ENCODE measurements at regions not wholly inside any gene's neighbourhood (a gene's known extent, or its start where the extent isn't known, plus 50 kb on each side); places are given as distances from the start of the nearest gene placed in this dataset.
"Not testable (repeated sequence)": the region's sequence is repeated elsewhere in the genome, so short reads cannot be mapped to it uniquely, and the experiment has no call there.

- Histone ChIP-seq H2BK15ac (ENCODE audit: low read depth, poor library complexity, severe bottlenecking) (no peak overlapping the region), H2BK120ac (ENCODE audit: low read depth, low read length) (no peak overlapping the region), H3K23ac (ENCODE audit: low read length in 2 of 2) (no peak overlapping the region), H3K79me1 (replicated peaks; ENCODE audit: low read length, poor library complexity, severe bottlenecking) (no peaks in the 10 kb centered on the region), H3K18ac (ENCODE audit: low read depth in 1 of 2, low read length in 2 of 2) (no peak overlapping the region), H2BK12ac (ENCODE audit: low read length in 2 of 2) (no peak overlapping the region), H2AFZ (ENCODE audit: low read depth, low read length) (no peak overlapping the region), H3K9me3 (ENCODE audit: control insufficient read depth, low read length) (no peaks in the 10 kb centered on the region), H2AK5ac (ENCODE audit: low read length, severe bottlenecking) (no peak overlapping the region), H2BK5ac (ENCODE audit: low read depth, low read length, poor library complexity, severe bottlenecking) (no peak overlapping the region), H3K14ac (ENCODE audit: low read length in 2 of 2) (no peak overlapping the region), H3K9ac (ENCODE audit: low read length) (no peak overlapping the region), H3K27ac (ENCODE audit: low read length, poor library complexity, severe bottlenecking) (no peak overlapping the region), H3K36me3 (ENCODE audit: control insufficient read depth in 1 of 2, insufficient read depth in 2 of 2, low read depth in 1 of 2, low read length in 2 of 2) (no peaks in the 10 kb centered on the region), H3K4me2 (ENCODE audit: low read length, poor library complexity, severe bottlenecking) (no peak overlapping the region), H4K91ac (ENCODE audit: low read length) (no peak overlapping the region), H4K8ac (ENCODE audit: low read length) (no peak overlapping the region), H3K4me1 (ENCODE audit: control insufficient read depth, insufficient read depth, low read depth, low read length) (no peaks in the 10 kb centered on the region), H3K27me3 (ENCODE audit: control insufficient read depth in 1 of 2, insufficient read depth in 1 of 2, low read length in 2 of 2) (no peaks in the 10 kb centered on the region), H3K4me3 (ENCODE audit: insufficient read depth in 1 of 2, low read depth in 1 of 2, low read length in 2 of 2) (no peak overlapping the region), H3K4ac (ENCODE audit: low read depth in 1 of 2, low read length in 2 of 2) (no peak overlapping the region)
- WGBS: no CpG with 5 or more reads among the region's 1 CpG
- DNase-seq: no peak
These were observed 70.7 kb upstream of the BDP1 start for GRCh38 chr5:71384706-71385105.

DNA sequence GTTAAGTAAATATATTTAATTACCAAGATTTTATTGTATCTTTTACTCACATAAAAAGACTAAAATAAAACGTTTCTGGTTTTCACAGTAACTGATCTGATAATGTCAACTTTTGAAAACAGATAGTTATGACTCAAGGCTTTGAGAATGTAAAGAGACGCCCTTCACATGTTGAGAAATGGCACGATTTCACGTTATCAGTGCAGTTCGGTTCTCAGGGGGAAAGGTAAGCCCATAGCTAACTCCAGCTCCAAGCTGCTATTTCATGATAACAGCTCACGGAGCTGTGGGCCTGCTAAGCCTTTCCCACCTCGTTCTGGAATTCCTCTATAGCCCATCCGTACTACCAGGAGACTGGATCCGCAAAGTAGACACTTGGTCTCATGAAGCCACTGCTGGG, 70.2 kb upstream of the BDP1 start:
- H3K4ac ChIP-seq (ENCODE audit: low read depth in 1 of 2, low read length in 2 of 2); H3K4me3 ChIP-seq (ENCODE audit: insufficient read depth in 1 of 2, low read depth in 1 of 2, low read length in 2 of 2); H3K27me3 ChIP-seq (ENCODE audit: control insufficient read depth in 1 of 2, insufficient read depth in 1 of 2, low read length in 2 of 2); H3K36me3 ChIP-seq (ENCODE audit: control insufficient read depth in 1 of 2, insufficient read depth in 2 of 2, low read depth in 1 of 2, low read length in 2 of 2); H2BK12ac ChIP-seq (ENCODE audit: low read length in 2 of 2); H3K27ac ChIP-seq (ENCODE audit: low read length, poor library complexity, severe bottlenecking); H3K18ac ChIP-seq (ENCODE audit: low read depth in 1 of 2, low read length in 2 of 2); H3K4me2 ChIP-seq (ENCODE audit: low read length, poor library complexity, severe bottlenecking); H3K9ac ChIP-seq (ENCODE audit: low read length); H3K23ac ChIP-seq (ENCODE audit: low read length in 2 of 2); H3K79me1 ChIP-seq (replicated peaks; ENCODE audit: low read length, poor library complexity, severe bottlenecking); H4K91ac ChIP-seq (ENCODE audit: low read length); H2BK15ac ChIP-seq (ENCODE audit: low read depth, poor library complexity, severe bottlenecking); H2AFZ ChIP-seq (ENCODE audit: low read depth, low read length); H2AK5ac ChIP-seq (ENCODE audit: low read length, severe bottlenecking); H2BK5ac ChIP-seq (ENCODE audit: low read depth, low read length, poor library complexity, severe bottlenecking); H3K14ac ChIP-seq (ENCODE audit: low read length in 2 of 2); DNase-seq; H4K8ac ChIP-seq (ENCODE audit: low read length); H2BK120ac ChIP-seq (ENCODE audit: low read depth, low read length); H3K9me3 ChIP-seq (ENCODE audit: control insufficient read depth, low read length); H3K4me1 ChIP-seq (ENCODE audit: control insufficient read depth, insufficient read depth, low read depth, low read length): not testable (repeated sequence)
- WGBS: 73% methylated on average over 9 of the region's 9 CpGs

DNA sequence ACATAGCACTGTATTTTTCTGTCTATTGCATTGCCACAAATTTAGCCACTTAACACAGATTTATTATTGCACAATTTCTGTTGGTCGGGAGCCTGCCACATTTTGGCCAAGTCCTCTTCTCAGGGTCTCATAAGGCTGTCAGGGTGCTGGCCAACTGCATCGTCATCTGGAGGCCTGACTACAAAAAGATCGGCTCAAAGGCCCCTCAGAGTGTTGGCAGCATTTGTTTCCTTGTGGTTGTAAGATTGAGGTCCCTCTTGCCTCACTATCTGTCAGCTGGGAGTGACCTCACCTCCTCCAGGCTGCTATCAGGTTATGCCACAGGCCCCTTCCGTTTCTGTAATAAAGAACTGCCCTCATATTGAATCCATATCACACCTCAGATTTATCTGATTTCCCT, 67.3 kb upstream of the BDP1 start:
- not testable (repeated sequence) for H2BK15ac ChIP-seq (ENCODE audit: low read depth, poor library complexity, severe bottlenecking); H3K4me3 ChIP-seq (ENCODE audit: insufficient read depth in 1 of 2, low read depth in 1 of 2, low read length in 2 of 2); H2AK5ac ChIP-seq (ENCODE audit: low read length, severe bottlenecking); H2BK120ac ChIP-seq (ENCODE audit: low read depth, low read length); H3K36me3 ChIP-seq (ENCODE audit: control insufficient read depth in 1 of 2, insufficient read depth in 2 of 2, low read depth in 1 of 2, low read length in 2 of 2); H2BK12ac ChIP-seq (ENCODE audit: low read length in 2 of 2); H3K23ac ChIP-seq (ENCODE audit: low read length in 2 of 2); H3K27ac ChIP-seq (ENCODE audit: low read length, poor library complexity, severe bottlenecking); H4K8ac ChIP-seq (ENCODE audit: low read length); H3K18ac ChIP-seq (ENCODE audit: low read depth in 1 of 2, low read length in 2 of 2); H3K4me1 ChIP-seq (ENCODE audit: control insufficient read depth, insufficient read depth, low read depth, low read length); H3K9ac ChIP-seq (ENCODE audit: low read length); H2AFZ ChIP-seq (ENCODE audit: low read depth, low read length); H3K79me1 ChIP-seq (replicated peaks; ENCODE audit: low read length, poor library complexity, severe bottlenecking); H4K91ac ChIP-seq (ENCODE audit: low read length); H3K9me3 ChIP-seq (ENCODE audit: control insufficient read depth, low read length); H3K27me3 ChIP-seq (ENCODE audit: control insufficient read depth in 1 of 2, insufficient read depth in 1 of 2, low read length in 2 of 2); H3K14ac ChIP-seq (ENCODE audit: low read length in 2 of 2); H3K4ac ChIP-seq (ENCODE audit: low read depth in 1 of 2, low read length in 2 of 2); H3K4me2 ChIP-seq (ENCODE audit: low read length, poor library complexity, severe bottlenecking); H2BK5ac ChIP-seq (ENCODE audit: low read depth, low read length, poor library complexity, severe bottlenecking); DNase-seq
- 89% methylated on average over 3 of the region's 4 CpGs for WGBS

GRCh38 chr5:71398400-71398799, 57.1 kb upstream of the BDP1 start:
- not testable (repeated sequence) for H3K18ac ChIP-seq (ENCODE audit: low read depth in 1 of 2, low read length in 2 of 2); DNase-seq; H3K9me3 ChIP-seq (ENCODE audit: control insufficient read depth, low read length); H3K9ac ChIP-seq (ENCODE audit: low read length); H2BK12ac ChIP-seq (ENCODE audit: low read length in 2 of 2); H3K23ac ChIP-seq (ENCODE audit: low read length in 2 of 2); H2BK120ac ChIP-seq (ENCODE audit: low read depth, low read length); H4K8ac ChIP-seq (ENCODE audit: low read length); H2BK15ac ChIP-seq (ENCODE audit: low read depth, poor library complexity, severe bottlenecking); H2BK5ac ChIP-seq (ENCODE audit: low read depth, low read length, poor library complexity, severe bottlenecking); H3K4me1 ChIP-seq (ENCODE audit: control insufficient read depth, insufficient read depth, low read depth, low read length); H3K36me3 ChIP-seq (ENCODE audit: control insufficient read depth in 1 of 2, insufficient read depth in 2 of 2, low read depth in 1 of 2, low read length in 2 of 2); H3K79me1 ChIP-seq (replicated peaks; ENCODE audit: low read length, poor library complexity, severe bottlenecking); H3K14ac ChIP-seq (ENCODE audit: low read length in 2 of 2); H3K4me2 ChIP-seq (ENCODE audit: low read length, poor library complexity, severe bottlenecking); H3K4ac ChIP-seq (ENCODE audit: low read depth in 1 of 2, low read length in 2 of 2); H3K27ac ChIP-seq (ENCODE audit: low read length, poor library complexity, severe bottlenecking); H4K91ac ChIP-seq (ENCODE audit: low read length); H2AK5ac ChIP-seq (ENCODE audit: low read length, severe bottlenecking); H2AFZ ChIP-seq (ENCODE audit: low read depth, low read length); H3K27me3 ChIP-seq (ENCODE audit: control insufficient read depth in 1 of 2, insufficient read depth in 1 of 2, low read length in 2 of 2)
- H3K4me3 ChIP-seq (ENCODE audit: insufficient read depth in 1 of 2, low read depth in 1 of 2, low read length in 2 of 2): peak overlapping the region in 1 of 2 experiments; percentile 29
- 82% methylated on average over 2 of the region's 8 CpGs for WGBS
